Hepatocyte (in vitro differentiated cells): ENCODE measurements at regions not wholly inside any gene's neighbourhood (a gene's known extent, or its start where the extent isn't known, plus 50 kb on each side); places are given as distances from the start of the nearest gene placed in this dataset.

Experiments
- EZH2 ChIP-seq: fragments of 200-600 bp; sonication (generic); IDR thresholded peaks from 2 replicates; pipeline ENCODE4 v1.6.1; 2016; ENCODE audit warnings: antibody characterized with exemption, mild to moderate bottlenecking, borderline replicate concordance
- EZH2phosphoT487 ChIP-seq: fragments of 200-600 bp; sonication (generic); IDR thresholded peaks from one replicate; pipeline ENCODE4 v1.6.1; 2018; ENCODE audit warnings: antibody characterized with exemption, mild to moderate bottlenecking, low read depth, moderate library complexity; ENCODE audit not compliant: unreplicated experiment, severe bottlenecking
- TF ChIP-seq, protein P1 (sequence below): fragments of 200-600 bp; sonication (generic); IDR thresholded peaks from 2 replicates; pipeline ENCODE4 v1.5.1; 2016; ENCODE audit warnings: antibody characterized with exemption, mild to moderate bottlenecking; ENCODE audit not compliant: poor library complexity

DNA sequence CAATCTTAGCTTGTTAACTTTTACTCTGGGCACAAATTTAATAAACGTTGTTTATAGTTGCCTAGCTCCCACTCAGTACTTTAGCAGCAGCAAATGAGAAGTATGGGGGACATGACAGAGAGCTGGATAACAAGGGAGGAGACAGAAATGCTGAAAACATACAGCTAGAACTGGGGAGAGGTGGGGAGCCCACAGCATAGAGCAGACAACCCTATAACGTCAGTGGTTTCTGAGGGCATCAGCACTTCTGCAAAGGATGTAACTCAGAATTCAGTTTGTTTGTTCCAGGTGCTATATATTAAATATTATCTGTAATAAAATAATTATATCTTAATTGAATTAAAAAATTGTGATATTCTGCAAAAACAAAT, 1098.7 kb upstream of the FANCL start:
- TF ChIP-seq, protein P1, sequence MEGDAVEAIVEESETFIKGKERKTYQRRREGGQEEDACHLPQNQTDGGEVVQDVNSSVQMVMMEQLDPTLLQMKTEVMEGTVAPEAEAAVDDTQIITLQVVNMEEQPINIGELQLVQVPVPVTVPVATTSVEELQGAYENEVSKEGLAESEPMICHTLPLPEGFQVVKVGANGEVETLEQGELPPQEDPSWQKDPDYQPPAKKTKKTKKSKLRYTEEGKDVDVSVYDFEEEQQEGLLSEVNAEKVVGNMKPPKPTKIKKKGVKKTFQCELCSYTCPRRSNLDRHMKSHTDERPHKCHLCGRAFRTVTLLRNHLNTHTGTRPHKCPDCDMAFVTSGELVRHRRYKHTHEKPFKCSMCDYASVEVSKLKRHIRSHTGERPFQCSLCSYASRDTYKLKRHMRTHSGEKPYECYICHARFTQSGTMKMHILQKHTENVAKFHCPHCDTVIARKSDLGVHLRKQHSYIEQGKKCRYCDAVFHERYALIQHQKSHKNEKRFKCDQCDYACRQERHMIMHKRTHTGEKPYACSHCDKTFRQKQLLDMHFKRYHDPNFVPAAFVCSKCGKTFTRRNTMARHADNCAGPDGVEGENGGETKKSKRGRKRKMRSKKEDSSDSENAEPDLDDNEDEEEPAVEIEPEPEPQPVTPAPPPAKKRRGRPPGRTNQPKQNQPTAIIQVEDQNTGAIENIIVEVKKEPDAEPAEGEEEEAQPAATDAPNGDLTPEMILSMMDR, result no peak
- TF ChIP-seq EZH2 (no peak), EZH2phosphoT487 (no peak)
